GM12878 (cell line): ENCODE measurements at regions not wholly inside any gene's neighbourhood (a gene's known extent, or its start where the extent isn't known, plus 50 kb on each side); places are given as distances from the start of the nearest gene placed in this dataset.

Experiments
- BCL11A ChIP-seq: IDR thresholded peaks from 2 replicates; pipeline ENCODE4 v1.6.1; 2011; ENCODE audit warnings: low read depth, low read length
- CEBPB ChIP-seq, 2 experiments: fragments of 150-350 bp in 1 of 2; IDR thresholded peaks; 2 replicates each; pipeline ENCODE4 v1.6.1; 2012 to 2014; ENCODE audit warnings: low read depth in 2 of 2, low read length in 2 of 2, borderline replicate concordance in 1 of 2, inconsistent platforms in 1 of 2
- CHD4 ChIP-seq: fragments of 200-600 bp; sonication (generic); IDR thresholded peaks from 2 replicates; pipeline ENCODE4 v1.6.1; 2016; ENCODE audit warnings: mild to moderate bottlenecking
- CTCF ChIP-seq, 3 experiments: IDR thresholded peaks in 2 of 3; conservative IDR thresholded peaks in 1 of 3; 2 replicates each; pipeline ENCODE4 v1.5.1; 2011; ENCODE audit warnings: low read depth in 3 of 3, low read length in 3 of 3, mild to moderate bottlenecking in 3 of 3, control low read depth in 2 of 3, moderate library complexity in 2 of 3, inconsistent platforms in 1 of 3, mixed read lengths in 1 of 3; ENCODE audit not compliant: control insufficient read depth in 2 of 3, insufficient read depth in 1 of 3; ENCODE audit errors: extremely low read depth in 1 of 3
- FOS ChIP-seq: IDR thresholded peaks from 3 replicates; pipeline ENCODE4 v1.6.1; 2011; ENCODE audit warnings: borderline replicate concordance; ENCODE audit not compliant: insufficient read length; ENCODE audit errors: extremely low read depth
- POLR2AphosphoS5 ChIP-seq: IDR thresholded peaks from 2 replicates; pipeline ENCODE4 v1.6.1; 2011; ENCODE audit warnings: mild to moderate bottlenecking, low read length, inconsistent platforms
- REST ChIP-seq: IDR thresholded peaks from 2 replicates; pipeline ENCODE4 v1.6.1; 2012; ENCODE audit warnings: mild to moderate bottlenecking, low read depth, low read length
- TCF7 ChIP-seq: IDR thresholded peaks from 2 replicates; pipeline ENCODE4 v1.6.1; 2014; ENCODE audit warnings: antibody characterized with exemption, borderline replicate concordance
- USF2 ChIP-seq: IDR thresholded peaks from 2 replicates; pipeline ENCODE4 v1.6.1; 2011; ENCODE audit warnings: low read depth, low read length, improper control_type of control experiment, borderline replicate concordance

GRCh38 chr6:22366214-22366613 is 69.4 kb upstream of the PRL start:
- TF ChIP-seq CEBPB (IDR thresholded peaks at IDR 0.05; ENCODE audit: borderline replicate concordance in 1 of 2, low read depth in 2 of 2, low read length in 2 of 2) (no peak), TCF7 (no peak), REST (no peak), CHD4 (no peak), CTCF (IDR thresholded peaks at IDR 0.05 in 2 of 3, conservative IDR thresholded peaks at IDR 0.05 in 1 of 3; ENCODE audit: control insufficient read depth in 2 of 3, extremely low read depth in 1 of 3, insufficient read depth in 1 of 3, low read depth in 3 of 3, low read length in 3 of 3) (no peak), USF2 (no peak), BCL11A (no peak), FOS (no peak), POLR2AphosphoS5 (no peak)
